Mammary epithelial cell (primary cell): ENCODE measurements at regions not wholly inside any gene's neighbourhood (a gene's known extent, or its start where the extent isn't known, plus 50 kb on each side); places are given as distances from the start of the nearest gene placed in this dataset.

ENCODE experiments used
- EZH2 ChIP-seq: IDR thresholded peaks from 2 replicates; pipeline ENCODE4 v1.6.1; 2012; ENCODE audit warnings: low read length, inconsistent platforms, borderline replicate concordance
- TF ChIP-seq, protein P1 (sequence below), 2 donors: IDR thresholded peaks in 1 of 2; conservative IDR thresholded peaks in 1 of 2; 2 replicates each; pipeline ENCODE4 v1.5.1; 2011 to 2012; ENCODE audit warnings: inconsistent platforms in 2 of 2, low read length in 2 of 2, mild to moderate bottlenecking in 2 of 2, control low read depth in 1 of 2, low read depth in 1 of 2; ENCODE audit not compliant: insufficient read depth in 1 of 2; ENCODE audit errors: extremely low read depth in 1 of 2

DNA sequence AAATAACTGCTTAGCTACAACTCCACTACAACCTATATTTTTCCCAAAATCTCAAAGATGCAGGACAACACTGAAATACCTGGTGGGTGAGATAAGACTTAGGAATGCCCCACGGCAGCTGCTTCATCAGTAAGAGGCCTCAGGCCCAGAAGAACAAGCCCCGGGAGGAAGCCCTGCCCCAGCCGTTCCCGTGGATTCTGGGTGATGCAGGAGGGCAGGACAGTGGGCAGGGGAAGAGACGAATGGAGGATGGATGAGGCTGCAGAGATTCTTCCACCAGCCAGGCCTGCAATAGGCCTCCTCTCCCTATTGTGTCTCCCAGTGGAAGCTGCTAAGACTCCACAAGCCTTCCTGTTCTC lies 197.9 kb upstream of the HDAC4 start:
- TF ChIP-seq, protein P1, sequence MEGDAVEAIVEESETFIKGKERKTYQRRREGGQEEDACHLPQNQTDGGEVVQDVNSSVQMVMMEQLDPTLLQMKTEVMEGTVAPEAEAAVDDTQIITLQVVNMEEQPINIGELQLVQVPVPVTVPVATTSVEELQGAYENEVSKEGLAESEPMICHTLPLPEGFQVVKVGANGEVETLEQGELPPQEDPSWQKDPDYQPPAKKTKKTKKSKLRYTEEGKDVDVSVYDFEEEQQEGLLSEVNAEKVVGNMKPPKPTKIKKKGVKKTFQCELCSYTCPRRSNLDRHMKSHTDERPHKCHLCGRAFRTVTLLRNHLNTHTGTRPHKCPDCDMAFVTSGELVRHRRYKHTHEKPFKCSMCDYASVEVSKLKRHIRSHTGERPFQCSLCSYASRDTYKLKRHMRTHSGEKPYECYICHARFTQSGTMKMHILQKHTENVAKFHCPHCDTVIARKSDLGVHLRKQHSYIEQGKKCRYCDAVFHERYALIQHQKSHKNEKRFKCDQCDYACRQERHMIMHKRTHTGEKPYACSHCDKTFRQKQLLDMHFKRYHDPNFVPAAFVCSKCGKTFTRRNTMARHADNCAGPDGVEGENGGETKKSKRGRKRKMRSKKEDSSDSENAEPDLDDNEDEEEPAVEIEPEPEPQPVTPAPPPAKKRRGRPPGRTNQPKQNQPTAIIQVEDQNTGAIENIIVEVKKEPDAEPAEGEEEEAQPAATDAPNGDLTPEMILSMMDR (conservative IDR thresholded peaks at IDR 0.05 in 1 of 2, IDR thresholded peaks at IDR 0.05 in 1 of 2; ENCODE audit: extremely low read depth in 1 of 2, insufficient read depth in 1 of 2, low read depth in 1 of 2, low read length in 2 of 2): no peak
- no peak for TF ChIP-seq EZH2
